Peyer's patch (tissue), 4 donors: ENCODE measurements at regions not wholly inside any gene's neighbourhood (a gene's known extent, or its start where the extent isn't known, plus 50 kb on each side); places are given as distances from the start of the nearest gene placed in this dataset.
"Not testable (repeated sequence)": the region's sequence is repeated elsewhere in the genome, so short reads cannot be mapped to it uniquely, and the experiment has no call there.

Source experiments
- DNase-seq, 3 donors: peaks; one replicate each; pipeline ENCODE4 v3.0.0-alpha.2; 2017 to 2019
- H3K27ac ChIP-seq, 4 donors: fragments of 200-600 bp; sonication (generic); one replicate each; pipeline ENCODE4 v1.5.1; 2016 to 2019
- H3K27me3 ChIP-seq, 2 donors: fragments of 200-600 bp; sonication (generic); one replicate each; pipeline ENCODE4 v1.5.1; 2019
- H3K36me3 ChIP-seq, 3 donors: fragments of 200-600 bp; sonication (generic); one replicate each; pipeline ENCODE4 v1.5.1; 2016 to 2019
- H3K4me1 ChIP-seq, 4 donors: fragments of 200-600 bp; sonication (generic); one replicate each; pipeline ENCODE4 v1.5.1; 2016 to 2019
- H3K4me3 ChIP-seq, 4 donors: fragments of 200-600 bp; sonication (generic); 1 replicate in 3 of 4; 2 replicates in 1 of 4; pipeline ENCODE4 v1.5.1; 2016 to 2019; ENCODE audit warnings: mild to moderate bottlenecking in 1 of 4
- H3K9me3 ChIP-seq, 4 donors: fragments of 200-600 bp; sonication (generic); one replicate each; pipeline ENCODE4 v1.5.1; 2016 to 2019; ENCODE audit warnings: mild to moderate bottlenecking in 1 of 4
- POLR2A ChIP-seq, 2 donors: fragments of 450-650 bp; IDR thresholded peaks; one replicate each; pipeline ENCODE4 v1.5.1; 2017; ENCODE audit warnings: antibody characterized with exemption in 2 of 2, mild to moderate bottlenecking in 2 of 2, moderate library complexity in 2 of 2
- TF ChIP-seq, protein P1 (sequence below), 6 experiments: fragments of 450-650 bp in 4 of 6; fragments of 200-600 bp in 2 of 6; sonication (generic) in 1 of 6; IDR thresholded peaks; one replicate each; pipeline ENCODE4 v1.5.1; 2017 to 2019; ENCODE audit warnings: antibody characterized with exemption in 6 of 6, mild to moderate bottlenecking in 3 of 6, moderate library complexity in 1 of 6

DNA sequence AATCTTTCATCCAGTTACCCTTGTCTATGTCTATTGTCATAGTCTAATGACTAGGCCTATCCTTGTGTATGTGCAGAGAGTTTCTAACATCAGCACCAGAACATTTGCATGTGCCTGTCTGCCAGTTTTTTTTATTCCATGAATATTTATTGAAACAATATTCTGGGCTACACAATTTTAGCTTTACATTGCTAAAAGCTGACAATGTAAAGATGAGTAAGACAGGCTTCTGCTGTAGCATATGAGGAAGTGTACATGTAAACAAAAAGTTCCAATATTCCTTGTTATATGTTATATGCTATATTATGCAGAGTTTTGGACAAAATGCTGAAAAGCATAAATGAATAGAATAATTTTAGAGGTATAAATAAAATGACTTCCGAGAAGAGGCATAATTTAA, 357.7 kb downstream of the NYAP2 start:
- Histone ChIP-seq H3K4me1 (no peaks in the 10 kb centered on the region), H3K36me3 (no peaks in the 10 kb centered on the region), H3K4me3 (no peak overlapping the region), H3K9me3 (no peaks in the 10 kb centered on the region), H3K27me3 (no peaks in the 10 kb centered on the region), H3K27ac (no peak overlapping the region)
- DNase-seq: no peak
- TF ChIP-seq, protein P1, sequence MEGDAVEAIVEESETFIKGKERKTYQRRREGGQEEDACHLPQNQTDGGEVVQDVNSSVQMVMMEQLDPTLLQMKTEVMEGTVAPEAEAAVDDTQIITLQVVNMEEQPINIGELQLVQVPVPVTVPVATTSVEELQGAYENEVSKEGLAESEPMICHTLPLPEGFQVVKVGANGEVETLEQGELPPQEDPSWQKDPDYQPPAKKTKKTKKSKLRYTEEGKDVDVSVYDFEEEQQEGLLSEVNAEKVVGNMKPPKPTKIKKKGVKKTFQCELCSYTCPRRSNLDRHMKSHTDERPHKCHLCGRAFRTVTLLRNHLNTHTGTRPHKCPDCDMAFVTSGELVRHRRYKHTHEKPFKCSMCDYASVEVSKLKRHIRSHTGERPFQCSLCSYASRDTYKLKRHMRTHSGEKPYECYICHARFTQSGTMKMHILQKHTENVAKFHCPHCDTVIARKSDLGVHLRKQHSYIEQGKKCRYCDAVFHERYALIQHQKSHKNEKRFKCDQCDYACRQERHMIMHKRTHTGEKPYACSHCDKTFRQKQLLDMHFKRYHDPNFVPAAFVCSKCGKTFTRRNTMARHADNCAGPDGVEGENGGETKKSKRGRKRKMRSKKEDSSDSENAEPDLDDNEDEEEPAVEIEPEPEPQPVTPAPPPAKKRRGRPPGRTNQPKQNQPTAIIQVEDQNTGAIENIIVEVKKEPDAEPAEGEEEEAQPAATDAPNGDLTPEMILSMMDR (IDR thresholded peaks at IDR 0.05): no peak
- TF ChIP-seq POLR2A (IDR thresholded peaks at IDR 0.05): no peak

DNA sequence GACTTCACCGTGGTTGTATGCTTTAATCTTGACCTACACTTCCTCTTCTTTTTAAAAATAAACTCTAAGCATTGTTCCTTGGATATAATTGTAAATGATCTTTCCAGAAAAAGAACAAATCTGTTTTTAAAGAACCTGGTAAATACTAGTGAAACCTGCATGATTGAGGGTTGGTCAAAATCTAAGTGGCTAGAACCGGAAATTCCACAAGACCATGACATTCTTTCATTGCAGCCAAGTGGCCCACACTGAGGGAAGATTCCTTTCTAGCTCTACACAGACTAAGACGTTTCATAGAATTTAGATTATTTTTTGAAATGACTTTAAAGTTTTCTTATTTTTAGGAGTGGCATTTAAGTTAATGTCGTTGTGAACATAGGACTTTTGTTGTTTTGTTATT, 356.7 kb downstream of the NYAP2 start:
- Histone ChIP-seq H3K36me3 (no peaks in the 10 kb centered on the region), H3K27ac (no peak overlapping the region), H3K4me3 (no peak overlapping the region), H3K4me1 (no peaks in the 10 kb centered on the region), H3K27me3 (no peaks in the 10 kb centered on the region), H3K9me3 (no peaks in the 10 kb centered on the region)
- TF ChIP-seq, protein P1 (IDR thresholded peaks at IDR 0.05): no peak
- TF ChIP-seq POLR2A (IDR thresholded peaks at IDR 0.05): no peak
- DNase-seq: no peak

DNA sequence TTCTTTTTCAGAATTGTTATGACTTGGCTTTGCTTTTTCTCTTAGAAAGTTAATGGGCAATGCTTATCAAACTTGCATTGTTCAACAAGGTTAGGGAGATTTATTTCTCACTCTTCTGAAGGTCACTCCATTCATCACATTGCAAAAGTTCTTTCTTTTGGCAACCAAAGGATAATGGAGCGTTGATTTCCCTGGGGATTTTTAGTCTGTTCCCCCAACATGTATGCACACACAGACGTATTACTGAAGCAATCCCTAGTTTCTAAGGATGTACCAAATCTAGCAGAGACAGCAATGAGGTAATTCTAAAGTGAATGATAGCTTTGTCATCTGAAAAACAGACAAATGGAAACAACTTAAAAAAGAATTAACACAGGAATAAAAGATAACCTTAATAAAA, 349.1 kb downstream of the NYAP2 start:
- no peak for TF ChIP-seq POLR2A (IDR thresholded peaks at IDR 0.05)
- TF ChIP-seq, protein P1 (IDR thresholded peaks at IDR 0.05): no peak
- no peak for DNase-seq
- H3K4me3 ChIP-seq: no peak overlapping the region
- no peaks in the 10 kb centered on the region for H3K9me3 ChIP-seq
- H3K27me3 ChIP-seq: no peaks in the 10 kb centered on the region
- no peaks in the 10 kb centered on the region for H3K36me3 ChIP-seq
- H3K4me1 ChIP-seq: no peaks in the 10 kb centered on the region
- no peak overlapping the region for H3K27ac ChIP-seq

DNA sequence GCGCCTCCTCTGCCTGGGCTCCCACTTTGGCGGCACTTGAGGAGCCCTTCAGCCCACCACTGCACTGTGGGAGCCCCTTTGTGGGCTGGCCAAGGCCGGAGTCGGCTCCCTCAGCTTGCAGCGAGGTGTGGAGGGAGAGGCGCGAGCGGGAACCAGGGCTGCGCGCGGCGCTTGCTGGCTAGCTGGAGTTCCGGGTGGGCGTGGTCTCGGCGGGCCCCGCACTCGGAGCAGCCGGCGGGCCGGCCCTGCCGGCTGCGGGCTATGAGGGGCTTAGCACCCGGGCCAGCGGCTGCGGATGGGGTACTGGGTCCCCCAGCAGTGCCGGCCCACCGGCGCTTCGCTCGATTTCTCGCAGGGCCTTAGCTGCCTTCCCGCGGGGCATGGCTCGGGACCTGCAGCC, 344.5 kb downstream of the NYAP2 start:
- not testable (repeated sequence) for H3K9me3 ChIP-seq, H3K4me3 ChIP-seq, DNase-seq, H3K27me3 ChIP-seq, H3K36me3 ChIP-seq, H3K4me1 ChIP-seq, H3K27ac ChIP-seq

DNA sequence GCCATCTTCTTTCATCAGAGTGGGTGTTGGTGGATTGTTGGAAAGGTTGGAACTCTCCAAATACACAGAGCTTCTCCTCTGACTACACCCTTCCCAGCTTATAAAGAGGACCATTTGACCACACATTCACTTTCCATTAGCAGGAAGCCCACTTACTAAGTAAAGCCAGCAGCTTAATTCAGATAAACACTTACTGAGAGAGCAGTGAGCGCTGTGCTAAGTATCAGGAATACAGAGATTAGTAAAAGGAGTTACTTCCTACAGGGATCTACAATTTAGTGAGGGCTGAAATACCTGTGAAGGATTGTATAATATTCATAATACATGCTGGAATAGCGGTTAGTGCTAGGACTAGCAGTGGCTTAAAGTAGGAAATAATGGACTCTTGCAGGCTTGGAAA, 343.0 kb downstream of the NYAP2 start:
- H3K36me3 ChIP-seq: no peaks in the 10 kb centered on the region
- H3K27ac ChIP-seq: no peak overlapping the region
- H3K4me3 ChIP-seq: no peak overlapping the region
- no peaks in the 10 kb centered on the region for H3K4me1 ChIP-seq
- TF ChIP-seq, protein P1 (IDR thresholded peaks at IDR 0.05): no peak
- no peak for TF ChIP-seq POLR2A (IDR thresholded peaks at IDR 0.05)
- no peak for DNase-seq
- H3K9me3 ChIP-seq: no peaks in the 10 kb centered on the region
- no peaks in the 10 kb centered on the region for H3K27me3 ChIP-seq

DNA sequence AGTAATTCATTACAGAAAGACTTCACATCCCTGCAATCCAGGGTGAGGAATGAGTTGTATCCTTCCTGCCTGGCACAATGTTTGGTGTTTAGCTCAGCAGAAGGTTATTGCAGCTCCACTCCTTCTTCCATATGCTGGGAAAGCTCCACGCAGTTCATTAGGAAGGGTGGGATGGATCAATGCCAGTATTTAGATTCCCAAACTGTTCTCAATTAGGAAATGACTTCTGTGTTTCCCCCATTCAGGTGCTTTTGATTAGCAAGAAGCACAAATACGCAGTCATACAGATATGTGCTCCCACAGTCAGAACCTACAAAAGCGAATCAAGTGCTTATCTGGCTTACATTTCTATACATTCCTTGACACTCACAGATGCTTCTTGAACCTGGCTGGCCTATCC, 340.6 kb downstream of the NYAP2 start:
- Histone ChIP-seq H3K4me1 (no peaks in the 10 kb centered on the region), H3K36me3 (no peaks in the 10 kb centered on the region), H3K27ac (no peak overlapping the region), H3K27me3 (no peaks in the 10 kb centered on the region), H3K9me3 (no peaks in the 10 kb centered on the region), H3K4me3 (no peak overlapping the region)
- DNase-seq: no peak
- TF ChIP-seq POLR2A (IDR thresholded peaks at IDR 0.05): no peak
- TF ChIP-seq, protein P1 (IDR thresholded peaks at IDR 0.05): no peak
